Mononuclear cell (primary cell): ENCODE measurements at regions not wholly inside any gene's neighbourhood (a gene's known extent, or its start where the extent isn't known, plus 50 kb on each side); places are given as distances from the start of the nearest gene placed in this dataset.

Experiments used
- H3K27me3 ChIP-seq: 2 replicates; pipeline ENCODE4 v1.6.0; 2011; ENCODE audit warnings: low read length, control low read depth; ENCODE audit not compliant: insufficient read depth
- H3K4me1 ChIP-seq: 2 replicates; pipeline ENCODE4 v1.5.1; 2011; ENCODE audit warnings: mild to moderate bottlenecking, low read length, control low read depth; ENCODE audit not compliant: insufficient read depth
- H3K4me3 ChIP-seq: 2 replicates; pipeline ENCODE4 v1.5.1; 2011; ENCODE audit warnings: mild to moderate bottlenecking, low read length, moderate library complexity
- H3K9me3 ChIP-seq: 2 replicates; pipeline ENCODE4 v1.5.1; 2011; ENCODE audit warnings: low read depth, mild to moderate bottlenecking, control low read depth, low read length

DNA sequence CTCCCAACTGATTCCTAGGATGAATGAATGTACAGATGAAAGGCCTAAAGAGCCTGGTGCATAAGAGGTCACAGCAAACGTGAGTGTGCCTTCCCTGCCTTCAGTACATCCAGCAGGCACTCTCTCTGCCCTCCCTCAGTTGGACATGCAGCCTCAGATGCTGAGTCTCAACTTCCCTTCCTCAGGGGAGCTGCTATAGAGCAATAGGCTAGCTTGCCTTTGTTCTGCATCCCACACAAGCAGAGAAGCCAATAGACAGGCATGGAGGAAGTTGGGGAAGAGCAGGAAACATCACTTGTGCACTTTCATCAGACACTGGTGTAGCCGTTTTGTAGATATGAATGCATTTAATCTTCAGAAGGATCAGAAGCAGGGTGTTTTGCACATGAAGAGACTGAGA lies 147.5 kb upstream of the THBS1 start:
- Histone ChIP-seq H3K4me3 (no peak overlapping the region), H3K4me1 (peaks cover 37% of the 10 kb centered on the region), H3K27me3 (peaks cover 13% of the 10 kb centered on the region), H3K9me3 (no peaks in the 10 kb centered on the region)

DNA sequence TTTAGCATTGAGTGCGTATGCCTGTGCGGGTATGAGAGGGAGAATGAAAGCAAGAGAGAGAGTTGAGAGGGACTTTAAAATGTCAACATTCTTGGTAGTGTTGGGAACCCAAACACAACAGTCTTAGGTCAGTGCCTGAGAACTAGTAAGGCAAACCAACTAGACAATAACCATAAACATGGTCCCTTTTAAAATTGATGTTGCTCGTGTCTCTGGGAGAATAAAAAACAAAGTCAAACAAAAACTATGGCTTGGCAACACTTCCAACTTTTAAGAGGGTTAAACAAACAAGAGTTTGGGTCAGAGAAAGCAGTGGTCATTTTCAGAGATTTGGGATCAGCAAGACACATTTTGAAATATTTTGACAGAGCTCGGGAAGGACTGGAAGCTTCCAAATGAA lies 146.7 kb upstream of the THBS1 start:
- H3K4me1 ChIP-seq: peaks cover 30% of the 10 kb centered on the region

DNA sequence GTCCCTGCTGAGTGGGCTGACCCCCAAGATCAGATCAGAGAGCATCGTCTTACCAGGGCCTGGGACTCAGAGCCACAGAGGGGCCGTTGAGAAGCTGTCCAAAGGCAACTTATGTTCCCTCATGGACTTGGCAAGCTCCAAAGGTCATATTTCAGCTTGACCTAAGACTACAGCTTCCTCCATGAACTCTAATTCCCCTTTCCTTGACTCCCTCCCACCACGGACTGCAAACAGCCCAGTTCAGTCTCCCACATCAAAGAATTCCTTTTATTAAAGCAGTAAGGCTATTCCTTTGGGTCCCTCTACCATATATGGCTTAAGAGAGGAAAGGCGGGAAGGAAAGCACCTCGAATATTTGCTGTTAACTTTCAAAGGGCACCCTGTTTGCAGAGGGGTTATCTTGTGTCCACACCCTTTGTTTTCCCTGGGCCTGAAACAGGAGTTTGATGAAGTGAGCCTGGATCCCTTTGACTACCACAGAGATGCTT lies 146.1 kb upstream of the THBS1 start:
- H3K4me3 ChIP-seq: no peak overlapping the region
- no peaks in the 10 kb centered on the region for H3K9me3 ChIP-seq
- peaks cover 28% of the 10 kb centered on the region for H3K4me1 ChIP-seq
- peaks cover 3% of the 10 kb centered on the region for H3K27me3 ChIP-seq

More for the DNA sequence above, 146.7 kb upstream of the THBS1 start:
- Histone ChIP-seq H3K4me3 (no peak overlapping the region), H3K27me3 (peaks cover 7% of the 10 kb centered on the region), H3K9me3 (no peaks in the 10 kb centered on the region)

GRCh38 chr15:39435244-39435643 lies 145.6 kb upstream of the THBS1 start:
- peaks cover 24% of the 10 kb centered on the region for H3K4me1 ChIP-seq
- H3K9me3 ChIP-seq: no peaks in the 10 kb centered on the region
- no peaks in the 10 kb centered on the region for H3K27me3 ChIP-seq
- no peak overlapping the region for H3K4me3 ChIP-seq

- Histone ChIP-seq H3K27me3 (no peaks in the 10 kb centered on the region), H3K9me3 (no peaks in the 10 kb centered on the region), H3K4me1 (peaks cover 7% of the 10 kb centered on the region), H3K4me3 (no peak overlapping the region)
Observed at GRCh38 chr15:39438260-39438659, 142.6 kb upstream of the THBS1 start.

- H3K27me3 ChIP-seq: no peaks in the 10 kb centered on the region
- no peaks in the 10 kb centered on the region for H3K9me3 ChIP-seq
- no peak overlapping the region for H3K4me3 ChIP-seq
- H3K4me1 ChIP-seq: no peaks in the 10 kb centered on the region
Observed at GRCh38 chr15:39438799-39439592, 141.9 kb upstream of the THBS1 start.

DNA sequence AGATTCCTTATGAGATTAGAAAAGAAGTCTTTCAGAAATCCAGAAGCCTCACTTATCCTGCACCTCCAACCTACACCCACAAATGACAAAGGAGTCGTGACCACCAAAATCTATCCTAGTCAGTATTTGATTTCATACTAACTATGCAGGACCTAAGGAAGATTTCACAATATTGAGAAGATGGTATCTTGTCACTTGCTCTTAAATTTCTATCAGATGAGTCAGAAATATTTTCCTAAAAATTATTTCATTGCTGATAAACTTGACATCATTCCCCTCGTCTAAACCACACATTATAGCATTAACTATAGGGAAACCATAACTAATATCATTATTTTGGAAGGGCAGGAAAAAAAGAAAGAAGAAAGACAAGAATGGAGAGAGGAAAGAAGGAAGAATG lies 138.0 kb upstream of the THBS1 start:
- Histone ChIP-seq H3K4me3 (no peak overlapping the region), H3K4me1 (no peaks in the 10 kb centered on the region), H3K9me3 (no peaks in the 10 kb centered on the region), H3K27me3 (no peaks in the 10 kb centered on the region)

DNA sequence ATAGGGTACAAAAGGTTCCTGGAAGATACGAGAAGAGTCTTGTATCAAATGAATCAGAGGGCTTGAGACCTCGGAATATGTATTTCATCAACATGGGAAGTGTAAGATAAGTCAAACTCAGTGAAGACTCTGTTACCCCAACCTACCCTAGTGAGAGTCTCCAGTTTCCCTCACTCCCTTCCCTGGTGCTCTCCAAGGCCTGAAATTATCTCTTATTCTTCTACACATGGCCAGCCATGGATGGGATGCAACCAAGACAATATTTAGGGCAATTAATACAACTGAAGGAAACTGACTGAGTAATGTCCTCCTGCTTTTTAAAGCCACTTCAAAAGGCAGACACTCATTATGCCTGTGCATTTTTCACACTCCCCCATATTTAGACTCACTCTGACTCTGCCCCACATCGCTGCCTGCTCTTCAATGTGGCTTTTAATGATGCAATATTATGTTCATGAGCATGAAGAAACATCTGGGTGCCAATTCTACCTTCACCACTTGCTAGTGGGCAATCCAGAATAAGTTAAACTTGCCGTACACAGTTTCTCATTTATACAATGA lies 137.1 kb upstream of the THBS1 start:
- no peaks in the 10 kb centered on the region for H3K4me1 ChIP-seq
- no peak overlapping the region for H3K4me3 ChIP-seq
- no peaks in the 10 kb centered on the region for H3K27me3 ChIP-seq
- no peaks in the 10 kb centered on the region for H3K9me3 ChIP-seq

DNA sequence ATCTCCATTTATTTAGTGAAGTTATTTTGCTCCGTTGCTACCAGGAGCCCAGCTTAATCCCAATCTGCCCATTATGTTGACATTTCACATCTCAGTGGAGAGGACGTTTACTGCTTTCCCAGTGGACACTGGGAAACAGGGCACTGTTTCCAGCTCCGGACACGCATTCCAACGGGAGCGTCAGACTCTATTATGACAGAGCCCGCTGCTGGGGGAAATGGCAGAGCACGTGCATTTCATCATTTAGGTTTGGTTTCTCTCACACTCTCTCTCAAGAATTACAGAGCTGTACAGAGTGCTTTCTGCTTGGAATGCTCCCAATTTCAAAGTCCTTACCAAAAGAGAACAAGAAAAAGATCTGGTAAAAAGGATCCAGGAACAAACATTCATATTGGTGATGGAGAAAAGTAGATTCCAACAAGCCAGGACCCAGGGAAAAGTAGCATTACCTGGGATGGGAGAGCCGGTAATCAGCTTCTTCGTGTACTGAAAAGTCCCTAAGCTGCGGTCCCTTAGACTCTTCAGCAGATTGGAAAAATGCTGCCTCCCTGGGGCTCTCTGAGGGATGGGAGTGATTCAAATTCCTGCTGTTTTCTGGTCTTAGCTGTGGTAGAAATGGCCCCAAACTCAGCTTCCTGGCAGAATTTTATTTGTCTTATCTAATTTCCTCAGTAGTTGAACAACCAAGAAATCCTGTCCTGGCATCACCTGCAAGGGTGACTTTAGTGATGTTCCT lies 136.0 kb upstream of the THBS1 start:
- no peaks in the 10 kb centered on the region for H3K27me3 ChIP-seq
- H3K4me3 ChIP-seq: no peak overlapping the region
- no peaks in the 10 kb centered on the region for H3K4me1 ChIP-seq
- H3K9me3 ChIP-seq: no peaks in the 10 kb centered on the region

GRCh38 chr15:39445931-39446330 lies 134.9 kb upstream of the THBS1 start:
- Histone ChIP-seq H3K27me3 (no peaks in the 10 kb centered on the region), H3K4me1 (no peaks in the 10 kb centered on the region), H3K9me3 (no peaks in the 10 kb centered on the region), H3K4me3 (no peak overlapping the region)

DNA sequence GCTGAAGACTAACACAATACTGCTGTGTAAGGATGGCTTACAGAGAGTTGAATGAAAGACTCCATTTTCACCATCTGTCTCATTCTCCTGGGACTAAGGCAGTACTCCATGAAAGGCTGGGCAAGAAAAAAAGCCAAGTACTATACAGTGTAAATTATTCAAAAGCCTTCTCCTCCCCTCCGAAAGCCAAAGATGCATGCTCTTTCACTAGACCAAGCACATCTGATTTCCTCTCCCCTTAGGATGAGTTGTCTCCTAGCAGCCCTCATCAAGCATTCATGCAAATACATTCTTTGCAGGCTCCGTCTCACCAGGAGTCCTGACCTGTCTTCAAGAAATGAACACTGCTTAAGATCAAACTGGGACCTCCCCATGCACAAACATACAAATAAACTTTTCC lies 133.5 kb upstream of the THBS1 start:
- Histone ChIP-seq H3K4me1 (no peaks in the 10 kb centered on the region), H3K9me3 (no peaks in the 10 kb centered on the region), H3K27me3 (no peaks in the 10 kb centered on the region), H3K4me3 (no peak overlapping the region)

DNA sequence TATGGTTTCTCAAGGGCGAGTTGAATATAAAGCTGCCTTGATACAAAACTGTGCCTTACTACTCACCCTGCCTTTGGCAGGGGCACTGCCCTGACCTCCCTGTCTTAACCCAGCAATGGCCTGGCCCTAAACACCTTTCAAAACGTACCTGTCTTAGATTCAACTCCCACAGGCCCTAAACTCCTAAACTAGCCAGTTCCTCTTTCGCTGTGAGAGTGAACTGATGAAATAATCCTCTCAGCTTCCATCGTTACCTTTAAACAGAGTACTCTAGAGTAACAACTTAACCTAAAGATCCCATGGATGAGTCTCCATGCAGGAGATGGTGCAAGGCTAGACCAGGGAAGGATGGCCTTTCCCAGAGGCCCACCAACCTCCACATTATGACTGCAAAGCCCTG lies 133.0 kb upstream of the THBS1 start:
- Histone ChIP-seq H3K9me3 (no peaks in the 10 kb centered on the region), H3K27me3 (no peaks in the 10 kb centered on the region), H3K4me1 (no peaks in the 10 kb centered on the region), H3K4me3 (no peak overlapping the region)

- Histone ChIP-seq H3K9me3 (no peaks in the 10 kb centered on the region), H3K4me1 (peaks cover 5% of the 10 kb centered on the region), H3K4me3 (no peak overlapping the region), H3K27me3 (no peaks in the 10 kb centered on the region)
Observed at GRCh38 chr15:39448409-39448808, 132.5 kb upstream of the THBS1 start.

DNA sequence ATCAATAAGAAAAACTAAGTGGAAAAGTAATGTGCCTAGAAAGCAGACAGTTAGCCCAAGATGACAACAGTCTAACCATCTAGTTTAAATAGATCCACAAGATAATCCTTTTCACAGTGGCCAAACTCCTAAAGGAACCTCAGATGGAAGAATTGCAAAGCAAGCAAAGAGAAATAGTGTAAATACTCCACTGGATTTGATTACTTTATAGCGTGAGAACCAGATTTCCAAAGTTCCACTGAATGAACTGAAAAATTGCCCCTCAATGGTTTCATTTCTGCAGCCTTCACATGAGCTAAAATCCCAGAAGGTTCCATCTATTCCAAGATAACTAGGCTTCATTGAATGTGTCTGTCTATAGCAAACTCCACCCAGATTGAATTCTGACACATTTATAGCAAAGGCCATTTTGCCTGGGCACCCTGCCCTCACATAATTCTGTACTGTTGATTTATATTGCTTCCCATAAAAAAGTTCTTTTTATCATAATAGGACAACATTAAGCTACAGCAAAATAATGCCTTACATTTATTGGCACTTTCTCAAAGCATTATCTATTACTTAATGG lies 129.7 kb upstream of the THBS1 start:
- H3K4me3 ChIP-seq: no peak overlapping the region
- H3K27me3 ChIP-seq: no peaks in the 10 kb centered on the region
- H3K4me1 ChIP-seq: peaks cover 16% of the 10 kb centered on the region
- no peaks in the 10 kb centered on the region for H3K9me3 ChIP-seq

DNA sequence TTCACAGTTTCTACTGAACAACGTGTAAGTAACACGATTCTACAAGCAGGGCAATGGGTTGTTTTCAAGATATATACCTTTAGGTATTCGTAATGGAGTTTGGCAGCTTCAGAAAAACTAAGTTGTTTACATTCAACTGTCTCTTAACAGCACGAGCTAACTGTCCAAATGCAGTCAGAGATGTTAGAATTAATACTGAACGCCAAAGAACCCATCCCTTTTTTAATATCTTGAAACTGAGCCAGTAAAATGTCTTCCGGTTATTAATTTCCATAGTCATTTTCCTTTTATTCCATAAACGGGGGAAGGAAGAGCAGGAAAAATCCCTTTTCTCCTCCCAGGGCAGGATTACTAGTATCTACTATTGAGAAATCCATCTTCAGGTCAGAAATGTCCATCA lies 129.0 kb upstream of the THBS1 start:
- H3K4me1 ChIP-seq: peaks cover 16% of the 10 kb centered on the region
- no peaks in the 10 kb centered on the region for H3K9me3 ChIP-seq
- H3K4me3 ChIP-seq: no peak overlapping the region
- H3K27me3 ChIP-seq: no peaks in the 10 kb centered on the region
